Activated CD8-positive, alpha-beta memory T cell treated with anti-CD3 and anti-CD28 coated beads, Interleukin-2, amount 50 U/mL, for 24 hours (primary cell): ENCODE measurements at regions not wholly inside any gene's neighbourhood (a gene's known extent, or its start where the extent isn't known, plus 50 kb on each side); places are given as distances from the start of the nearest gene placed in this dataset.

Experiments
- DNase-seq: peaks from one replicate; pipeline ENCODE4 v3.0.0-alpha.2; 2020; ENCODE audit errors: extremely low read depth

- no peak for DNase-seq
Observed at GRCh38 chr4:176971576-176972115, 178.9 kb upstream of the VEGFC start.

GRCh38 chr4:176979416-176979815 lies 186.7 kb upstream of the VEGFC start:
- DNase-seq: no peak

- no peak for DNase-seq
Observed at GRCh38 chr4:176981074-176981473, 188.4 kb upstream of the VEGFC start.

- no peak for DNase-seq
Observed at GRCh38 chr4:176981551-176981950, 188.8 kb upstream of the VEGFC start.

GRCh38 chr4:176988226-176988625 lies 195.5 kb upstream of the VEGFC start:
- DNase-seq: no peak

- DNase-seq: no peak
Observed at GRCh38 chr4:176989186-176989585, 196.5 kb upstream of the VEGFC start.

GRCh38 chr4:176999935-177000543 lies 207.3 kb upstream of the VEGFC start:
- DNase-seq: no peak

- DNase-seq: no peak
Observed at GRCh38 chr4:177001271-177002175, 208.8 kb upstream of the VEGFC start.

GRCh38 chr4:177005674-177006230 lies 213.0 kb upstream of the VEGFC start:
- no peak for DNase-seq

- DNase-seq: no peak
Observed at GRCh38 chr4:177006331-177006730, 213.6 kb upstream of the VEGFC start.

- no peak for DNase-seq
Observed at GRCh38 chr4:177008071-177008835, 215.5 kb upstream of the VEGFC start.

GRCh38 chr4:177008836-177009501 lies 216.2 kb upstream of the VEGFC start:
- DNase-seq: no peak

GRCh38 chr4:177010418-177010817 lies 217.7 kb upstream of the VEGFC start:
- DNase-seq: no peak

GRCh38 chr4:177012918-177013545 lies 220.3 kb upstream of the VEGFC start:
- DNase-seq: no peak

- no peak for DNase-seq
Observed at GRCh38 chr4:177016541-177017141, 223.9 kb upstream of the VEGFC start.

GRCh38 chr4:177023951-177024350 lies 231.2 kb upstream of the VEGFC start:
- DNase-seq: no peak

GRCh38 chr4:177032341-177032740 lies 239.6 kb upstream of the VEGFC start:
- no peak for DNase-seq

GRCh38 chr4:177033135-177033534 lies 240.4 kb upstream of the VEGFC start:
- no peak for DNase-seq

- no peak for DNase-seq
Observed at GRCh38 chr4:177033632-177034031, 240.9 kb upstream of the VEGFC start.

GRCh38 chr4:177041356-177041755 lies 248.6 kb upstream of the VEGFC start:
- no peak for DNase-seq
